ENCODE measurements at regions not wholly inside any gene's neighbourhood (a gene's known extent, or its start where the extent isn't known, plus 50 kb on each side); places are given as distances from the start of the nearest gene placed in this dataset.

DNA sequence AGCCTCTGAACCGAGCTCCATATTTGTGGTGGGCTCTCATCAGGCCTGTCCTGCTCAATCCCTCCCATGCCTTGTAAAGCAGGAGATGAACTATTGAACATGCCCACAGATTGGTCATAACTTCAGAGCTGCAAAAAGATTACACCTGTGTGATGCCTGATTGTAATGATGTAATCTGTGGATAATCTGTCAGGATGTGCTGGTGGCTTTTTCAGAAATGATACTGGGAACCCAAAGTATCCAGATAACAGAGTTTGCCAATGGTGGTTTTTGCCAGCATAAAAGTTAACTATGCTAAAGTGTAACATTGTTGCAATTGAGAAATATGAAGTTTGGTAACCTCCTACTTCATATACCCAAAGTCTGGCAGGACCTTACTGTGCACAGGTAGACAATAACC, 393.4 kb downstream of the RAPGEF2 start:
- TF ChIP-seq, protein P1, sequence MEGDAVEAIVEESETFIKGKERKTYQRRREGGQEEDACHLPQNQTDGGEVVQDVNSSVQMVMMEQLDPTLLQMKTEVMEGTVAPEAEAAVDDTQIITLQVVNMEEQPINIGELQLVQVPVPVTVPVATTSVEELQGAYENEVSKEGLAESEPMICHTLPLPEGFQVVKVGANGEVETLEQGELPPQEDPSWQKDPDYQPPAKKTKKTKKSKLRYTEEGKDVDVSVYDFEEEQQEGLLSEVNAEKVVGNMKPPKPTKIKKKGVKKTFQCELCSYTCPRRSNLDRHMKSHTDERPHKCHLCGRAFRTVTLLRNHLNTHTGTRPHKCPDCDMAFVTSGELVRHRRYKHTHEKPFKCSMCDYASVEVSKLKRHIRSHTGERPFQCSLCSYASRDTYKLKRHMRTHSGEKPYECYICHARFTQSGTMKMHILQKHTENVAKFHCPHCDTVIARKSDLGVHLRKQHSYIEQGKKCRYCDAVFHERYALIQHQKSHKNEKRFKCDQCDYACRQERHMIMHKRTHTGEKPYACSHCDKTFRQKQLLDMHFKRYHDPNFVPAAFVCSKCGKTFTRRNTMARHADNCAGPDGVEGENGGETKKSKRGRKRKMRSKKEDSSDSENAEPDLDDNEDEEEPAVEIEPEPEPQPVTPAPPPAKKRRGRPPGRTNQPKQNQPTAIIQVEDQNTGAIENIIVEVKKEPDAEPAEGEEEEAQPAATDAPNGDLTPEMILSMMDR (IDR thresholded peaks at IDR 0.05; ENCODE audit: borderline replicate concordance, extremely low read depth, low read length, poor library complexity, severe bottlenecking) = no peak
- TF ChIP-seq EZH2 (IDR thresholded peaks at IDR 0.05; ENCODE audit: borderline replicate concordance, low read depth, low read length, severe bottlenecking) = no peak
- no peak overlapping the region for H3K27ac ChIP-seq (ENCODE audit: low read length)
- no peak overlapping the region for H3K4me2 ChIP-seq (ENCODE audit: insufficient read depth, low read length)
- H3K79me2 ChIP-seq (ENCODE audit: insufficient read depth, low read length) = no peaks in the 10 kb centered on the region
- no peak overlapping the region for H3K9ac ChIP-seq (ENCODE audit: low read depth, low read length)
- no peaks in the 10 kb centered on the region for H3K4me1 ChIP-seq (ENCODE audit: insufficient read depth, low read length)
- H3K27me3 ChIP-seq (ENCODE audit: insufficient read depth, low read length, poor library complexity) = no peaks in the 10 kb centered on the region
- H2AFZ ChIP-seq (ENCODE audit: low read depth, low read length) = no peak overlapping the region
- H3K9me3 ChIP-seq (ENCODE audit: insufficient read depth, low read length, severe bottlenecking) = no peaks in the 10 kb centered on the region
- ATAC-seq (ENCODE audit: insufficient read depth, low read depth) = no peak
- H4K20me1 ChIP-seq (ENCODE audit: insufficient read depth, low read length) = no peaks in the 10 kb centered on the region
- no peaks in the 10 kb centered on the region for H3K36me3 ChIP-seq (ENCODE audit: insufficient read depth, low read length)
- DNase-seq = no peak
- H3K4me3 ChIP-seq (ENCODE audit: low read depth in 1 of 2, low read length in 2 of 2) = no peak overlapping the region

DNA sequence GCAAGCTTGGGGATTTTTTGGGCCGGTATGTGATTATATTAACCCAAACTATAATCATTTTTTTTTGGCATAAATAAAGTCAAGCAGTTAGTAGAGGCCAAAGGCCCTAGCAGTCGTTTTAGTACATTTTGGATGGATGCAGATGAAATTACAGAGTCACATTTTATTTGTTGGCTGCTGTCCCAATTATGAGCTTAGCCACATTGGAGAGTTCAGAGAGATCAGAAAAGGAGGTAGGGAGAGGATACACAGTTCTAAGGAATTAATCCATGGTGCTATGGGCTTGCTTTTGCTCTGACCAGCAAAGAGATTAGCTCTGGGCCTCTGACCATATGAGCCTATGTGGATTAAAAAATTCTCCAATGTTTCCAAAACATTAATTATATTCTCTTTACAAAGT, 395.1 kb downstream of the RAPGEF2 start:
- Histone ChIP-seq H3K4me3 (ENCODE audit: low read depth in 1 of 2, low read length in 2 of 2) (no peak overlapping the region), H3K36me3 (ENCODE audit: insufficient read depth, low read length) (no peaks in the 10 kb centered on the region), H3K27ac (ENCODE audit: low read length) (no peak overlapping the region), H3K9ac (ENCODE audit: low read depth, low read length) (no peak overlapping the region), H4K20me1 (ENCODE audit: insufficient read depth, low read length) (no peaks in the 10 kb centered on the region), H3K4me2 (ENCODE audit: insufficient read depth, low read length) (no peak overlapping the region), H2AFZ (ENCODE audit: low read depth, low read length) (no peak overlapping the region), H3K27me3 (ENCODE audit: insufficient read depth, low read length, poor library complexity) (no peaks in the 10 kb centered on the region), H3K9me3 (ENCODE audit: insufficient read depth, low read length, severe bottlenecking) (no peaks in the 10 kb centered on the region), H3K79me2 (ENCODE audit: insufficient read depth, low read length) (no peaks in the 10 kb centered on the region), H3K4me1 (ENCODE audit: insufficient read depth, low read length) (no peaks in the 10 kb centered on the region)
- no peak for DNase-seq
- no peak for ATAC-seq (ENCODE audit: insufficient read depth, low read depth)
- TF ChIP-seq, protein P1 (IDR thresholded peaks at IDR 0.05; ENCODE audit: borderline replicate concordance, extremely low read depth, low read length, poor library complexity, severe bottlenecking) = no peak
- no peak for TF ChIP-seq EZH2 (IDR thresholded peaks at IDR 0.05; ENCODE audit: borderline replicate concordance, low read depth, low read length, severe bottlenecking)

DNA sequence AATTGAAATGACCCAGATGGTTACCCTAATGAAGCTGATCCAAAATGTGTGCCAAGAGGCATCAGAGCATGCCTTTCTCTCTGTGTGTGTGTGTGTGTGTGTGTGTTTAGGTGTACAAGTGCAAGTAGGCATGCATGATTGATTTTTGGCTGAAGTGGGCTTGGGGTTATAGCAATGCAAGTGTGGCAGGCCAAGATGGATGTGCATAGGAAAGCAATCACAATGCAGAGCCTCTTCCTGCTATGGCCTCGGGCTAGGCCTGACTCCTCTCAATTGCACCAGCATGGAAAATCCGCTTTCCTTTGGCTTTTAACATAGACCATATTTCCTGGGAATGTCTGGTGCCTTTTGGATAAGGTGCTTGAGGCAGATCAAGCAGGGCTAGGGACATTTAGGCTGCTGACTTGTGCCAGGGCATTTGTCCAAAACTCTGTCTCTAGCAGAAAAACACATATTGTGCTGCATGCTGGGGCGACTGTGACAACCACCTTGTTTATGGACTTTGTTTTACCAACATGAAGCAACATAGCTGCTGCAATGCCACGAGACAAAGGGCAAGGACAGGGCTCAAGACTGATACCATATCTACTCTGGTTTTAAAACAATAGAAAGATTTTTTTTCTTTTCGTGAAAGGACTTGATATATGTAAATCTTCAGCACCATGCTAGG, 395.7 kb downstream of the RAPGEF2 start:
- Histone ChIP-seq H2AFZ (ENCODE audit: low read depth, low read length) (no peak overlapping the region), H3K27me3 (ENCODE audit: insufficient read depth, low read length, poor library complexity) (no peaks in the 10 kb centered on the region), H3K79me2 (ENCODE audit: insufficient read depth, low read length) (no peaks in the 10 kb centered on the region), H3K36me3 (ENCODE audit: insufficient read depth, low read length) (no peaks in the 10 kb centered on the region), H4K20me1 (ENCODE audit: insufficient read depth, low read length) (no peaks in the 10 kb centered on the region), H3K9me3 (ENCODE audit: insufficient read depth, low read length, severe bottlenecking) (no peaks in the 10 kb centered on the region), H3K4me2 (ENCODE audit: insufficient read depth, low read length) (no peak overlapping the region), H3K4me1 (ENCODE audit: insufficient read depth, low read length) (no peaks in the 10 kb centered on the region), H3K4me3 (ENCODE audit: low read depth in 1 of 2, low read length in 2 of 2) (no peak overlapping the region), H3K9ac (ENCODE audit: low read depth, low read length) (no peak overlapping the region), H3K27ac (ENCODE audit: low read length) (no peak overlapping the region)
- TF ChIP-seq, protein P1 (IDR thresholded peaks at IDR 0.05; ENCODE audit: borderline replicate concordance, extremely low read depth, low read length, poor library complexity, severe bottlenecking) = no peak
- TF ChIP-seq EZH2 (IDR thresholded peaks at IDR 0.05; ENCODE audit: borderline replicate concordance, low read depth, low read length, severe bottlenecking) = no peak
- DNase-seq (no peak), ATAC-seq (ENCODE audit: insufficient read depth, low read depth) (no peak)
